ENCODE measurements at regions not wholly inside any gene's neighbourhood (a gene's known extent, or its start where the extent isn't known, plus 50 kb on each side); places are given as distances from the start of the nearest gene placed in this dataset.

DNA sequence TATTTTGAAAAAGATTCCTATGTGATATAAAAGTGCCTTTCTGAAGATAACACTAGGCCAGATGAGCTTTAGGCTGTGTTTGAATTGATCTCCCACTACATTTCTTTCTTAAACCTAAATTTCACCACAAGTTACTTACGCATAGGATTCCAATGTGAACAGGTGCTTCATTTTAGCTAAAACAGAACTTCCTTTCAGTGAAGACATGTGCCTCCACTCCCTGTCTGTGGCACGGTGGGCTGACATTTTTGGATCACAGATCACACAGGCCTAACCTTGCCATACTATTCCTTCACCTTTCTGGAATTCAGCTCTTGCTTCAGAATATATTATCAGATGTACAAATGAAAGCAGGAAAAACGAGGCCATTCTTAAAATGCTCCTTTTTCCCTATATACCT, 231.8 kb downstream of the SAMD5 start:
- no peak for DNase-seq (ENCODE audit: low read depth, low spot score)
- Histone ChIP-seq H3K36me3 (ENCODE audit: insufficient read depth, insufficient read length, low read length) (no peaks in the 10 kb centered on the region), H3K27me3 (ENCODE audit: insufficient read depth, insufficient read length) (no peaks in the 10 kb centered on the region), H3K4me3 (ENCODE audit: insufficient read length, low read depth) (no peak overlapping the region), H3K9me3 (ENCODE audit: insufficient read depth, low read length) (no peaks in the 10 kb centered on the region), H3K4me1 (ENCODE audit: insufficient read depth, insufficient read length) (no peaks in the 10 kb centered on the region), H3K9ac (ENCODE audit: insufficient read length, low read depth) (no peak overlapping the region)
- no peak for TF ChIP-seq SUZ12 (IDR thresholded peaks at IDR 0.05; ENCODE audit: extremely low read depth, insufficient read depth, insufficient read length)
- TF ChIP-seq YY1 (IDR thresholded peaks at IDR 0.05; ENCODE audit: insufficient read depth, insufficient read length) = no peak
- TF ChIP-seq ZNF274 (IDR thresholded peaks at IDR 0.05; ENCODE audit: low read depth, low read length) = no peak

DNA sequence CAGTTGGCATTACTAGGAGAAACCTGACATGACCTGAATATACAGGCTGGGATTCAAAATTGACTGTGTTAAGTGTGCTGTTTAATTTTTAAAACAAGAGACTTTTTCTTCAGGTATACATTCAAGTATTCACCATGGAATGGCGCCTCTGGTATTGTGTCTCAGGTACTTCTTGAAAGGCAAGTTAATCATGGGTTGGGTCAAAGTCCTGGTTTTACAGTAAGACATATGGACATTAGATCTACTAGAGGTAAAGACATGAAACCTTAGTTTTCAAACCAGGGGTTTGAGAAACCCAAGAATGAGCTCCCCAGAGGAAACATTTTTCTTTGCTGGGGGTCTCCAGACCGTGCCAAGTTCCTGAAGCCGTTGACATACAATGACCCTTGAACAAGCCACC, 232.4 kb downstream of the SAMD5 start:
- H3K36me3 ChIP-seq (ENCODE audit: insufficient read depth, insufficient read length, low read length) = no peaks in the 10 kb centered on the region
- TF ChIP-seq ZNF274 (IDR thresholded peaks at IDR 0.05; ENCODE audit: low read depth, low read length) (no peak), YY1 (IDR thresholded peaks at IDR 0.05; ENCODE audit: insufficient read depth, insufficient read length) (no peak), SUZ12 (IDR thresholded peaks at IDR 0.05; ENCODE audit: extremely low read depth, insufficient read depth, insufficient read length) (no peak)
- H3K27me3 ChIP-seq (ENCODE audit: insufficient read depth, insufficient read length) = no peaks in the 10 kb centered on the region
- H3K9ac ChIP-seq (ENCODE audit: insufficient read length, low read depth) = no peak overlapping the region
- no peaks in the 10 kb centered on the region for H3K9me3 ChIP-seq (ENCODE audit: insufficient read depth, low read length)
- no peak overlapping the region for H3K4me3 ChIP-seq (ENCODE audit: insufficient read length, low read depth)
- DNase-seq (ENCODE audit: low read depth, low spot score) = no peak
- no peaks in the 10 kb centered on the region for H3K4me1 ChIP-seq (ENCODE audit: insufficient read depth, insufficient read length)

GRCh38 chr6:147741389-147741788, 232.9 kb downstream of the SAMD5 start:
- no peaks in the 10 kb centered on the region for H3K27me3 ChIP-seq (ENCODE audit: insufficient read depth, insufficient read length)
- no peak for DNase-seq (ENCODE audit: low read depth, low spot score)
- no peaks in the 10 kb centered on the region for H3K4me1 ChIP-seq (ENCODE audit: insufficient read depth, insufficient read length)
- H3K4me3 ChIP-seq (ENCODE audit: insufficient read length, low read depth) = no peak overlapping the region
- no peaks in the 10 kb centered on the region for H3K9me3 ChIP-seq (ENCODE audit: insufficient read depth, low read length)
- H3K9ac ChIP-seq (ENCODE audit: insufficient read length, low read depth) = no peak overlapping the region
- TF ChIP-seq YY1 (IDR thresholded peaks at IDR 0.05; ENCODE audit: insufficient read depth, insufficient read length) (no peak), SUZ12 (IDR thresholded peaks at IDR 0.05; ENCODE audit: extremely low read depth, insufficient read depth, insufficient read length) (no peak), ZNF274 (IDR thresholded peaks at IDR 0.05; ENCODE audit: low read depth, low read length) (no peak)
- no peaks in the 10 kb centered on the region for H3K36me3 ChIP-seq (ENCODE audit: insufficient read depth, insufficient read length, low read length)

- Histone ChIP-seq H3K27me3 (ENCODE audit: insufficient read depth, insufficient read length) (no peaks in the 10 kb centered on the region), H3K4me3 (ENCODE audit: insufficient read length, low read depth) (no peak overlapping the region), H3K9me3 (ENCODE audit: insufficient read depth, low read length) (no peaks in the 10 kb centered on the region), H3K4me1 (ENCODE audit: insufficient read depth, insufficient read length) (no peaks in the 10 kb centered on the region), H3K9ac (ENCODE audit: insufficient read length, low read depth) (no peak overlapping the region), H3K36me3 (ENCODE audit: insufficient read depth, insufficient read length, low read length) (no peaks in the 10 kb centered on the region)
- DNase-seq (ENCODE audit: low read depth, low spot score) = no peak
- TF ChIP-seq SUZ12 (IDR thresholded peaks at IDR 0.05; ENCODE audit: extremely low read depth, insufficient read depth, insufficient read length) (no peak), YY1 (IDR thresholded peaks at IDR 0.05; ENCODE audit: insufficient read depth, insufficient read length) (no peak), ZNF274 (IDR thresholded peaks at IDR 0.05; ENCODE audit: low read depth, low read length) (no peak)
Observed at GRCh38 chr6:147742440-147742839, 233.9 kb downstream of the SAMD5 start.

- Histone ChIP-seq H3K9me3 (ENCODE audit: insufficient read depth, low read length) (no peaks in the 10 kb centered on the region), H3K4me1 (ENCODE audit: insufficient read depth, insufficient read length) (no peaks in the 10 kb centered on the region), H3K27me3 (ENCODE audit: insufficient read depth, insufficient read length) (no peaks in the 10 kb centered on the region), H3K4me3 (ENCODE audit: insufficient read length, low read depth) (no peak overlapping the region), H3K9ac (ENCODE audit: insufficient read length, low read depth) (no peak overlapping the region), H3K36me3 (ENCODE audit: insufficient read depth, insufficient read length, low read length) (no peaks in the 10 kb centered on the region)
- no peak for DNase-seq (ENCODE audit: low read depth, low spot score)
- no peak for TF ChIP-seq ZNF274 (IDR thresholded peaks at IDR 0.05; ENCODE audit: low read depth, low read length)
- TF ChIP-seq SUZ12 (IDR thresholded peaks at IDR 0.05; ENCODE audit: extremely low read depth, insufficient read depth, insufficient read length) = no peak
- TF ChIP-seq YY1 (IDR thresholded peaks at IDR 0.05; ENCODE audit: insufficient read depth, insufficient read length) = no peak
Observed at GRCh38 chr6:147744012-147744411, 235.5 kb downstream of the SAMD5 start.

DNA sequence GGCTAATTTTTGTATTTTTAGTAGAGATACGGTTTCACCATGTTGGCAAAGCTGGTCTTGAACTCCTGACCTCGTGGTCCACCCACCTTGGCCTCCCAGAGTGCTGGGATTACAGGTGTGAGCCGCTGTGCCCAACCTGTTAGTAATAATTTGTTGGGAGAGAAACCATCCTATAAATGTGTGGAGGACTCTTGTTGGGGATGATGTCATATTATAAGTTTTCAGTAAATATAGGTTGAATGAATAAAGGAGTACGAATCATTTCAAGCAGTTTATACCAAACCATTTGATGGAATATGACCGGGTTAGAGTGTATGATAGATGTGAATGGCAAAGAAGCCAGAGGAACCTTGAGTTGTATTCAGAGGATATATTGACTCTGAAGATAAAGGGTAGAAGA, 240.8 kb downstream of the SAMD5 start:
- Histone ChIP-seq H3K4me3 (ENCODE audit: insufficient read length, low read depth) (no peak overlapping the region), H3K9me3 (ENCODE audit: insufficient read depth, low read length) (no peaks in the 10 kb centered on the region), H3K36me3 (ENCODE audit: insufficient read depth, insufficient read length, low read length) (no peaks in the 10 kb centered on the region), H3K4me1 (ENCODE audit: insufficient read depth, insufficient read length) (no peaks in the 10 kb centered on the region), H3K9ac (ENCODE audit: insufficient read length, low read depth) (no peak overlapping the region), H3K27me3 (ENCODE audit: insufficient read depth, insufficient read length) (no peaks in the 10 kb centered on the region)
- DNase-seq (ENCODE audit: low read depth, low spot score) = no peak
- TF ChIP-seq SUZ12 (IDR thresholded peaks at IDR 0.05; ENCODE audit: extremely low read depth, insufficient read depth, insufficient read length) (no peak), YY1 (IDR thresholded peaks at IDR 0.05; ENCODE audit: insufficient read depth, insufficient read length) (no peak), ZNF274 (IDR thresholded peaks at IDR 0.05; ENCODE audit: low read depth, low read length) (no peak)

DNA sequence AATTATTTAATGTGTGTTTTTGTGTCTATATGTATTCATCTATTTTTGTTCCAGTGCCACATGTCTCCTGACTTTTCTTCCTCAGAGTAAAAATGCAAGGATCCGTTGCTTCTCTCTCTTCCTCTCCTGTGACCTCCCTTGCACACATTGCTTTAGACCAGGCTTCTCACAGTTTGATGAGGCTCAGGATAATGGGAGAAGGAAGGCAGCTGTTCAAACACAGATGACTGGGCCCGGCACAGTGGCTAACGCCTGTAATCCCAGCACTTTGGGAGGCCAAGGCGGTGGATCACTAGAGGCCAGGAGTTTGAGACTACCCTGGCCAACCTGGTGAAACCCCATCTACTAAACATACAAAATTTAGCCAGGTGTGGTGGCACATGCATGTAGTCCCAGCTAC, 241.9 kb downstream of the SAMD5 start:
- no peak overlapping the region for H3K9ac ChIP-seq (ENCODE audit: insufficient read length, low read depth)
- H3K36me3 ChIP-seq (ENCODE audit: insufficient read depth, insufficient read length, low read length) = no peaks in the 10 kb centered on the region
- H3K9me3 ChIP-seq (ENCODE audit: insufficient read depth, low read length) = no peaks in the 10 kb centered on the region
- no peaks in the 10 kb centered on the region for H3K27me3 ChIP-seq (ENCODE audit: insufficient read depth, insufficient read length)
- no peak for DNase-seq (ENCODE audit: low read depth, low spot score)
- no peak overlapping the region for H3K4me3 ChIP-seq (ENCODE audit: insufficient read length, low read depth)
- TF ChIP-seq SUZ12 (IDR thresholded peaks at IDR 0.05; ENCODE audit: extremely low read depth, insufficient read depth, insufficient read length) = no peak
- no peak for TF ChIP-seq YY1 (IDR thresholded peaks at IDR 0.05; ENCODE audit: insufficient read depth, insufficient read length)
- TF ChIP-seq ZNF274 (IDR thresholded peaks at IDR 0.05; ENCODE audit: low read depth, low read length) = no peak
- no peaks in the 10 kb centered on the region for H3K4me1 ChIP-seq (ENCODE audit: insufficient read depth, insufficient read length)

- Histone ChIP-seq H3K9ac (ENCODE audit: insufficient read length, low read depth) (no peak overlapping the region), H3K4me3 (ENCODE audit: insufficient read length, low read depth) (no peak overlapping the region), H3K4me1 (ENCODE audit: insufficient read depth, insufficient read length) (no peaks in the 10 kb centered on the region), H3K27me3 (ENCODE audit: insufficient read depth, insufficient read length) (no peaks in the 10 kb centered on the region), H3K9me3 (ENCODE audit: insufficient read depth, low read length) (no peaks in the 10 kb centered on the region), H3K36me3 (ENCODE audit: insufficient read depth, insufficient read length, low read length) (no peaks in the 10 kb centered on the region)
- no peak for DNase-seq (ENCODE audit: low read depth, low spot score)
- no peak for TF ChIP-seq ZNF274 (IDR thresholded peaks at IDR 0.05; ENCODE audit: low read depth, low read length)
- TF ChIP-seq YY1 (IDR thresholded peaks at IDR 0.05; ENCODE audit: insufficient read depth, insufficient read length) = no peak
- no peak for TF ChIP-seq SUZ12 (IDR thresholded peaks at IDR 0.05; ENCODE audit: extremely low read depth, insufficient read depth, insufficient read length)
Observed at GRCh38 chr6:147751232-147751631, 242.7 kb downstream of the SAMD5 start.

All from NT2/D1 (cell line).